AG09319 (cell line): ENCODE measurements at regions not wholly inside any gene's neighbourhood (a gene's known extent, or its start where the extent isn't known, plus 50 kb on each side); places are given as distances from the start of the nearest gene placed in this dataset.

Source experiments
- DNase-seq: peaks from one replicate; pipeline ENCODE4 v3.0.0-alpha.2; 2010; ENCODE audit warnings: low read depth; ENCODE audit errors: extremely low read depth
- TF ChIP-seq, protein P1 (sequence below): IDR thresholded peaks from 2 replicates; pipeline ENCODE4 v1.5.1; 2011; ENCODE audit warnings: low read depth, mild to moderate bottlenecking, inconsistent platforms, low read length, moderate library complexity

GRCh38 chr4:187321711-187322110 lies 598.1 kb upstream of the FAT1 start:
- DNase-seq = no peak
- TF ChIP-seq, protein P1, sequence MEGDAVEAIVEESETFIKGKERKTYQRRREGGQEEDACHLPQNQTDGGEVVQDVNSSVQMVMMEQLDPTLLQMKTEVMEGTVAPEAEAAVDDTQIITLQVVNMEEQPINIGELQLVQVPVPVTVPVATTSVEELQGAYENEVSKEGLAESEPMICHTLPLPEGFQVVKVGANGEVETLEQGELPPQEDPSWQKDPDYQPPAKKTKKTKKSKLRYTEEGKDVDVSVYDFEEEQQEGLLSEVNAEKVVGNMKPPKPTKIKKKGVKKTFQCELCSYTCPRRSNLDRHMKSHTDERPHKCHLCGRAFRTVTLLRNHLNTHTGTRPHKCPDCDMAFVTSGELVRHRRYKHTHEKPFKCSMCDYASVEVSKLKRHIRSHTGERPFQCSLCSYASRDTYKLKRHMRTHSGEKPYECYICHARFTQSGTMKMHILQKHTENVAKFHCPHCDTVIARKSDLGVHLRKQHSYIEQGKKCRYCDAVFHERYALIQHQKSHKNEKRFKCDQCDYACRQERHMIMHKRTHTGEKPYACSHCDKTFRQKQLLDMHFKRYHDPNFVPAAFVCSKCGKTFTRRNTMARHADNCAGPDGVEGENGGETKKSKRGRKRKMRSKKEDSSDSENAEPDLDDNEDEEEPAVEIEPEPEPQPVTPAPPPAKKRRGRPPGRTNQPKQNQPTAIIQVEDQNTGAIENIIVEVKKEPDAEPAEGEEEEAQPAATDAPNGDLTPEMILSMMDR = no peak

GRCh38 chr4:187332141-187332540 lies 608.5 kb upstream of the FAT1 start:
- DNase-seq = no peak
- TF ChIP-seq, protein P1 = no peak

- TF ChIP-seq, protein P1 = no peak
- no peak for DNase-seq
Observed at GRCh38 chr4:187333151-187333550, 609.5 kb upstream of the FAT1 start.

- TF ChIP-seq, protein P1 = no peak
- DNase-seq = no peak
Observed at GRCh38 chr4:187335339-187335738, 611.7 kb upstream of the FAT1 start.

GRCh38 chr4:187354740-187355139 lies 631.1 kb upstream of the FAT1 start:
- DNase-seq = no peak
- TF ChIP-seq, protein P1 = no peak

GRCh38 chr4:187357045-187357643 lies 633.5 kb upstream of the FAT1 start:
- no peak for DNase-seq
- TF ChIP-seq, protein P1 = no peak

DNA sequence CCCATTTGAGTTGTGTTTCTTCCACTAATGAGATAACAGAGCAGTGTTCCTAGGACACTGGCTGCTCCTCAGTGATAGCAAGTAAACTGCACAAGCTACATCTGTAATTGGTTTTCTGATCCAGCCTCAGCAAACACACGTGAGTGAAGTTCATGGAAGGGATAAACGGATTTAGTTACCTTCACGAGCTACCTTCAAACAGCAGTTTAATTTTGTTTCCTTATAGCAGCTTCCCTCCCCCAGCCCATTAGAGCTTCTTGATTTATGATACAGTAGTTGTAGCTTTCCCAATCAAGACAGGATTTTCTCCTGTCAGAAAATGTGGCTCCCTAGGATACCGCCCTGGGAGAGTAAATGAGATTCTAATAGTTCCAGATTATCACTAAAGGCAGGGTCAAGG lies 634.2 kb upstream of the FAT1 start:
- DNase-seq = no peak
- TF ChIP-seq, protein P1 = no peak
